ENCODE measurements at regions not wholly inside any gene's neighbourhood (a gene's known extent, or its start where the extent isn't known, plus 50 kb on each side); places are given as distances from the start of the nearest gene placed in this dataset.

DNA sequence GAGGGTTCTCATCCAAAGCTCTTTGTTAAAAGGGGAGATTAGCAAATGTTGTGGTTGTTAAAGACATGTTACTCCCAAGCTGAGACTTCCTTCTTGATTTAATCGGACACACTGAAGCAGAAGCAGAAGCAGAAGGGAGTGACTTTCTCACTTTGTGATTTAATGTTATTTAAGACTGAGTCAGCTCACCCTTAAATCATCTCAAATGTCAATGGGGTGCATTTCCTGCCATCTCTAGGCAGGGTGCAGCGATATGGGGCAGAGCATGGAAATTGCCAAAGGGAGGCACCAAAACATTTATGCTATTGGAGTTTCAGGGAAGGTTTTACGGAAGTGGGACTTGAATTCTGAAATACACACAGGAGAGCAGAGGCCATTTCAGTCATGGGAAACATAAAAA lies 283.6 kb downstream of the ABCC12 start:
- Histone ChIP-seq H3K9me1 (ENCODE audit: control insufficient read depth, extremely low read depth, insufficient read depth, low read length) (no peaks in the 10 kb centered on the region), H3K27ac (ENCODE audit: control insufficient read depth, insufficient read depth, low read length) (no peak overlapping the region), H3K27me3 (ENCODE audit: control insufficient read depth, extremely low read depth, insufficient read depth, low read length) (no peaks in the 10 kb centered on the region), H3K9ac (ENCODE audit: control insufficient read depth, extremely low read depth, insufficient read depth, low read length) (no peak overlapping the region), H4K20me1 (ENCODE audit: control insufficient read depth, extremely low read depth, insufficient read depth, low read length) (no peaks in the 10 kb centered on the region), H3K9me3 (ENCODE audit: control insufficient read depth, low read depth, low read length) (no peaks in the 10 kb centered on the region), H3K4me1 (ENCODE audit: control insufficient read depth, extremely low read depth, insufficient read depth, low read length) (peaks cover 3% of the 10 kb centered on the region), H2AFZ (ENCODE audit: control insufficient read depth, low read length) (no peak overlapping the region), H3K79me2 (ENCODE audit: control insufficient read depth, insufficient read depth, low read length) (no peaks in the 10 kb centered on the region), H3K4me3 (ENCODE audit: control insufficient read depth in 2 of 3, extremely low read depth in 1 of 3, insufficient read depth in 2 of 3, low read depth in 1 of 3, low read length in 3 of 3) (no peak overlapping the region), H3K36me3 (ENCODE audit: control insufficient read depth in 2 of 2, extremely low read depth in 1 of 2, insufficient read depth in 2 of 2, low read length in 2 of 2) (no peaks in the 10 kb centered on the region), H3K4me2 (ENCODE audit: control insufficient read depth, extremely low read depth, insufficient read depth, low read depth, low read length) (peak overlapping the region; percentile 18)
- DNase-seq (ENCODE audit: low read depth, low spot score) (no peak), FAIRE-seq (peak; percentile 69)
- dilution Hi-C loops (cut with MboI; ENCODE audit: extremely low pct_ligation_motif_present, low sequenced_read_pairs) = no loop called here
- no peak for TF ChIP-seq EZH2 (IDR thresholded peaks at IDR 0.05; ENCODE audit: low read length)
- TF ChIP-seq, protein P1, sequence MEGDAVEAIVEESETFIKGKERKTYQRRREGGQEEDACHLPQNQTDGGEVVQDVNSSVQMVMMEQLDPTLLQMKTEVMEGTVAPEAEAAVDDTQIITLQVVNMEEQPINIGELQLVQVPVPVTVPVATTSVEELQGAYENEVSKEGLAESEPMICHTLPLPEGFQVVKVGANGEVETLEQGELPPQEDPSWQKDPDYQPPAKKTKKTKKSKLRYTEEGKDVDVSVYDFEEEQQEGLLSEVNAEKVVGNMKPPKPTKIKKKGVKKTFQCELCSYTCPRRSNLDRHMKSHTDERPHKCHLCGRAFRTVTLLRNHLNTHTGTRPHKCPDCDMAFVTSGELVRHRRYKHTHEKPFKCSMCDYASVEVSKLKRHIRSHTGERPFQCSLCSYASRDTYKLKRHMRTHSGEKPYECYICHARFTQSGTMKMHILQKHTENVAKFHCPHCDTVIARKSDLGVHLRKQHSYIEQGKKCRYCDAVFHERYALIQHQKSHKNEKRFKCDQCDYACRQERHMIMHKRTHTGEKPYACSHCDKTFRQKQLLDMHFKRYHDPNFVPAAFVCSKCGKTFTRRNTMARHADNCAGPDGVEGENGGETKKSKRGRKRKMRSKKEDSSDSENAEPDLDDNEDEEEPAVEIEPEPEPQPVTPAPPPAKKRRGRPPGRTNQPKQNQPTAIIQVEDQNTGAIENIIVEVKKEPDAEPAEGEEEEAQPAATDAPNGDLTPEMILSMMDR (optimal IDR thresholded peaks at IDR 0.05 in 1 of 3, IDR thresholded peaks at IDR 0.05 in 1 of 3, conservative IDR thresholded peaks at IDR 0.05 in 1 of 3; ENCODE audit: extremely low read depth in 1 of 3, insufficient read depth in 2 of 3, low read length in 3 of 3) = no peak

DNA sequence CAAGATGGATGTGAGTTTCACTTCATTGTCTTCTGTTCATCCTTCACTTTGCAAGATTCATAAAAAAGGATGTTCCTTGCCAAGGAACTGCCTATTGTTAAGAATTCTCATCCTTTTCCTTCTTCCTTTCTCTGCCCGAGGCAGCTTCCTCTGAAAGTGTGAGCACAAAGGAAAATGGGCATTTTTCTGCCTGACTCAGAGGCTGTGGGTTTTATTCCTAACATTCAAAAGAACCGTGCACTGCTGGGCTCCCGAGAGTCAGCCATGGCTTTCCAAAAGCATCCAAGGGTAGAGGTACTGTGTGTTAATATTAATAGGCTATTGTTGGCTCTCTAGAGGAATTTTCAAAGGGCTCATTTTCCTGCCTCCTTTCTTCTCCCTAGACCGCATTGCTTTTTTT lies 289.4 kb downstream of the ABCC12 start:
- TF ChIP-seq, protein P1 (optimal IDR thresholded peaks at IDR 0.05 in 1 of 3, IDR thresholded peaks at IDR 0.05 in 1 of 3, conservative IDR thresholded peaks at IDR 0.05 in 1 of 3; ENCODE audit: extremely low read depth in 1 of 3, insufficient read depth in 2 of 3, low read length in 3 of 3) = no peak
- TF ChIP-seq EZH2 (IDR thresholded peaks at IDR 0.05; ENCODE audit: low read length) = no peak
- H3K4me1 ChIP-seq (ENCODE audit: control insufficient read depth, extremely low read depth, insufficient read depth, low read length) = peaks cover 17% of the 10 kb centered on the region
- H3K36me3 ChIP-seq (ENCODE audit: control insufficient read depth in 2 of 2, extremely low read depth in 1 of 2, insufficient read depth in 2 of 2, low read length in 2 of 2) = no peaks in the 10 kb centered on the region
- no peak overlapping the region for H3K9ac ChIP-seq (ENCODE audit: control insufficient read depth, extremely low read depth, insufficient read depth, low read length)
- H2AFZ ChIP-seq (ENCODE audit: control insufficient read depth, low read length) = no peak overlapping the region
- H3K27ac ChIP-seq (ENCODE audit: control insufficient read depth, insufficient read depth, low read length) = no peak overlapping the region
- no peaks in the 10 kb centered on the region for H4K20me1 ChIP-seq (ENCODE audit: control insufficient read depth, extremely low read depth, insufficient read depth, low read length)
- no peaks in the 10 kb centered on the region for H3K9me1 ChIP-seq (ENCODE audit: control insufficient read depth, extremely low read depth, insufficient read depth, low read length)
- no peaks in the 10 kb centered on the region for H3K79me2 ChIP-seq (ENCODE audit: control insufficient read depth, insufficient read depth, low read length)
- dilution Hi-C loops (cut with MboI; ENCODE audit: extremely low pct_ligation_motif_present, low sequenced_read_pairs) = no loop called here
- FAIRE-seq = peak; percentile 94
- no peak for DNase-seq (ENCODE audit: low read depth, low spot score)
- H3K4me3 ChIP-seq (ENCODE audit: control insufficient read depth in 2 of 3, extremely low read depth in 1 of 3, insufficient read depth in 2 of 3, low read depth in 1 of 3, low read length in 3 of 3) = no peak overlapping the region
- no peaks in the 10 kb centered on the region for H3K27me3 ChIP-seq (ENCODE audit: control insufficient read depth, extremely low read depth, insufficient read depth, low read length)
- no peaks in the 10 kb centered on the region for H3K9me3 ChIP-seq (ENCODE audit: control insufficient read depth, low read depth, low read length)
- H3K4me2 ChIP-seq (ENCODE audit: control insufficient read depth, extremely low read depth, insufficient read depth, low read depth, low read length) = peak overlapping the region; percentile 5
